ENCODE measurements at regions not wholly inside any gene's neighbourhood (a gene's known extent, or its start where the extent isn't known, plus 50 kb on each side); places are given as distances from the start of the nearest gene placed in this dataset.
"Not testable (repeated sequence)": the region's sequence is repeated elsewhere in the genome, so short reads cannot be mapped to it uniquely, and the experiment has no call there.

DNA sequence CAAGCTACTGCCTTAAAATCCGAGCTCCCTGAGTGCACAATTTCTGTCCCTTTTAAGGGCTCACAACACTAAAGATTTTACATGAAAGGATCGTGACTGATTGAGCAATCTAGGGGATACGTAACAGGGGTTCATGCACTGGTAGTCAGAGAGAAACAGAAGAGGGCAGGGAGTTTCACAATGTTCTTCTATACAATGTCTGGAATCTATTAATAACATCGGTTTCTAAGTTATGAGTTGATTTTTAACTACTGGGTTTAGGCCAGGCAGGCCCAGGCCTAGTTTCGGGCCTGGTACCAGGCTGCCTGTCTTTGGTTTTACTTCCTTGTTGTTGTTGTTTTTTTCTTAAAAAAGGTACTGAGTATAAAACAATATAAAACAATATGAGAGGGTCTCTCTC lies 632.4 kb upstream of the AMOT start:
- CTCF ChIA-PET; H3K9me3 ChIP-seq (ENCODE audit: control insufficient read depth in 2 of 3, low read length in 3 of 3); H3K27me3 Mint-ChIP-seq; H3K27me3 ChIP-seq (ENCODE audit: control insufficient read depth in 2 of 2, insufficient read depth in 2 of 2, low read length in 2 of 2); H3K4me3 ChIP-seq (ENCODE audit: low read length); ATAC-seq; H3K4me1 ChIP-seq (ENCODE audit: control insufficient read depth in 2 of 2, insufficient read depth in 2 of 2, low read length in 2 of 2); H3K4me1 Mint-ChIP-seq; intact Hi-C loops (cut with micrococcal nuclease); POLR2A ChIA-PET; H3K9me3 Mint-ChIP-seq; H3K27ac Mint-ChIP-seq; H3K4me3 Mint-ChIP-seq; H3K36me3 Mint-ChIP-seq; DNase-seq; H3K36me3 ChIP-seq (ENCODE audit: control insufficient read depth in 2 of 3, insufficient read depth in 3 of 3, low read length in 3 of 3); H3K27ac ChIP-seq (ENCODE audit: low read depth, low read length): not testable (repeated sequence)

GRCh38 chrX:113470166-113470565 lies 629.5 kb upstream of the AMOT start:
- H3K27ac Mint-ChIP-seq: no peak overlapping the region
- POLR2A ChIA-PET: no interaction called here
- no peaks in the 10 kb centered on the region for H3K9me3 ChIP-seq (ENCODE audit: control insufficient read depth in 2 of 3, low read length in 3 of 3)
- no peaks in the 10 kb centered on the region for H3K27me3 Mint-ChIP-seq
- peaks cover 0 to 9% (median 0%) of the 10 kb centered on the region in 11 donors for H3K9me3 Mint-ChIP-seq
- no peak for DNase-seq
- H3K4me3 ChIP-seq (ENCODE audit: low read length): no peak overlapping the region
- H3K4me1 ChIP-seq (ENCODE audit: control insufficient read depth in 2 of 2, insufficient read depth in 2 of 2, low read length in 2 of 2): no peaks in the 10 kb centered on the region
- no peaks in the 10 kb centered on the region for H3K4me1 Mint-ChIP-seq
- no peak for ATAC-seq
- no peak overlapping the region for H3K4me3 Mint-ChIP-seq
- intact Hi-C loops (cut with micrococcal nuclease): no loop called here
- H3K27me3 ChIP-seq (ENCODE audit: control insufficient read depth in 2 of 2, insufficient read depth in 2 of 2, low read length in 2 of 2): no peaks in the 10 kb centered on the region
- no peak overlapping the region for H3K27ac ChIP-seq (ENCODE audit: low read depth, low read length)
- CTCF ChIA-PET: no interaction called here
- no peaks in the 10 kb centered on the region for H3K36me3 Mint-ChIP-seq
- no peaks in the 10 kb centered on the region for H3K36me3 ChIP-seq (ENCODE audit: control insufficient read depth in 2 of 3, insufficient read depth in 3 of 3, low read length in 3 of 3)

DNA sequence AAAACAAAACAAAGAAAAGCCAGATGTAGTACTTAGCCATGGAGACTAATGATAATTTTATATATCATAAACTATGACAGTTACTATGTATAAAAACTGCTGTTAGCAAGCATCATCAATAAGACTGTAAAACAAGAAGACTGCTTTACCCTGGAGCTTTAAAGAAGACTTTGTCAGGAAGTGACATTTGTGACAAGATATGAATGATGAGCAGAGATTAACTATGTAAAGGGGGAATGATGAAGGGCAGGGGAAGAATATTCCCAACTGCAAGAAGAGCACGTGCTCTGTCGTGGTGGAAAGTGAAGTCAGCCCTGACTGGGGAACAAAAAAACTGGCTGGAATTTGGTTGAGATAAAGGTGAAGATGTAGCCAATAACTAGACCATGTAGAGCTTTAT lies 617.1 kb upstream of the AMOT start:
- H3K27me3 Mint-ChIP-seq: no peaks in the 10 kb centered on the region
- H3K36me3 Mint-ChIP-seq: no peaks in the 10 kb centered on the region
- H3K27ac Mint-ChIP-seq: no peak overlapping the region
- Histone ChIP-seq H3K36me3 (ENCODE audit: control insufficient read depth in 2 of 3, insufficient read depth in 3 of 3, low read length in 3 of 3) (no peaks in the 10 kb centered on the region), H3K4me1 (ENCODE audit: control insufficient read depth in 2 of 2, insufficient read depth in 2 of 2, low read length in 2 of 2) (no peaks in the 10 kb centered on the region), H3K27me3 (ENCODE audit: control insufficient read depth in 2 of 2, insufficient read depth in 2 of 2, low read length in 2 of 2) (no peaks in the 10 kb centered on the region), H3K4me3 (ENCODE audit: low read length) (no peak overlapping the region), H3K9me3 (ENCODE audit: control insufficient read depth in 2 of 3, low read length in 3 of 3) (no peaks in the 10 kb centered on the region), H3K27ac (ENCODE audit: low read depth, low read length) (no peak overlapping the region)
- H3K4me1 Mint-ChIP-seq: no peaks in the 10 kb centered on the region
- intact Hi-C loops (cut with micrococcal nuclease): no loop called here
- ATAC-seq (no peak), DNase-seq (no peak)
- POLR2A ChIA-PET: interaction anchor here (0.6 kb wide), 1 partner anchor 66 kb away, joined by 3 read pairs; no protein-coding TSS in a partner anchor
- peaks cover 0 to 12% (median 3%) of the 10 kb centered on the region in 11 donors for H3K9me3 Mint-ChIP-seq
- CTCF ChIA-PET: no interaction called here
- H3K4me3 Mint-ChIP-seq: no peak overlapping the region

GRCh38 chrX:113455582-113455981 lies 615.0 kb upstream of the AMOT start:
- Mint-ChIP-seq H3K36me3 (no peaks in the 10 kb centered on the region), H3K4me1 (no peaks in the 10 kb centered on the region), H3K27ac (no peak overlapping the region), H3K9me3 (peaks cover 0 to 12% (median 3%) of the 10 kb centered on the region in 11 donors), H3K4me3 (no peak overlapping the region), H3K27me3 (no peaks in the 10 kb centered on the region)
- DNase-seq (no peak), ATAC-seq (no peak)
- Histone ChIP-seq H3K4me3 (ENCODE audit: low read length) (no peak overlapping the region), H3K9me3 (ENCODE audit: control insufficient read depth in 2 of 3, low read length in 3 of 3) (no peaks in the 10 kb centered on the region), H3K27ac (ENCODE audit: low read depth, low read length) (no peak overlapping the region), H3K4me1 (ENCODE audit: control insufficient read depth in 2 of 2, insufficient read depth in 2 of 2, low read length in 2 of 2) (no peaks in the 10 kb centered on the region), H3K36me3 (ENCODE audit: control insufficient read depth in 2 of 3, insufficient read depth in 3 of 3, low read length in 3 of 3) (no peaks in the 10 kb centered on the region), H3K27me3 (ENCODE audit: control insufficient read depth in 2 of 2, insufficient read depth in 2 of 2, low read length in 2 of 2) (no peaks in the 10 kb centered on the region)
- POLR2A ChIA-PET: no interaction called here
- CTCF ChIA-PET: no interaction called here
- intact Hi-C loops (cut with micrococcal nuclease): no loop called here

DNA sequence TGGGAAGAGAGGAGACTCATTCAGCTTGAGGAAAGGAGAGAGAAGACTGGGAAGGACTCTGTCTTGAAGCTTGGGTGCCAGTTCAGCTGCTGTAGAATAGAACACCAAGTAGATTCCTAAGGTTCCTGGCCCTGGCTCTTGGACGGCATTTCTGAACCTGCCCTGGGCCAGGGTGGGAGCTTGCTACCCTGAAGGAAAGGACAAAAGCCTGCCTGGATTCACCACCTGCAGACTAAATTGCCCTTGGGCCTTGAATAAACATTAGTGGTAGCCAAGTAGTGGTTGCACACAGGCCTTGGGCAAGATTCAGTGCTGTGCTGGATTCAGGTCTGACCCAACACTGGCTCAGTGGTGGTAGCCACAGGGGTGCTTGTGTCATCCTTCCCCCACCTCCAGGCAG lies 588.4 kb upstream of the AMOT start:
- no peak overlapping the region for H3K27ac Mint-ChIP-seq
- Histone ChIP-seq H3K36me3 (ENCODE audit: control insufficient read depth in 2 of 3, insufficient read depth in 3 of 3, low read length in 3 of 3) (no peaks in the 10 kb centered on the region), H3K4me1 (ENCODE audit: control insufficient read depth in 2 of 2, insufficient read depth in 2 of 2, low read length in 2 of 2) (no peaks in the 10 kb centered on the region), H3K27me3 (ENCODE audit: control insufficient read depth in 2 of 2, insufficient read depth in 2 of 2, low read length in 2 of 2) (no peaks in the 10 kb centered on the region), H3K9me3 (ENCODE audit: control insufficient read depth in 2 of 3, low read length in 3 of 3) (no peaks in the 10 kb centered on the region), H3K4me3 (ENCODE audit: low read length) (no peak overlapping the region), H3K27ac (ENCODE audit: low read depth, low read length) (no peak overlapping the region)
- intact Hi-C loops (cut with micrococcal nuclease): no loop called here
- ChIA-PET POLR2A (no interaction called here), CTCF (no interaction called here)
- H3K9me3 Mint-ChIP-seq: peaks cover 2 to 18% (median 3%) of the 10 kb centered on the region in 11 donors
- ATAC-seq (no peak), DNase-seq (no peak)
- no peaks in the 10 kb centered on the region for H3K36me3 Mint-ChIP-seq
- H3K27me3 Mint-ChIP-seq: no peaks in the 10 kb centered on the region
- no peaks in the 10 kb centered on the region for H3K4me1 Mint-ChIP-seq
- H3K4me3 Mint-ChIP-seq: no peak overlapping the region

- Mint-ChIP-seq H3K9me3 (peaks cover 0 to 16% (median 4%) of the 10 kb centered on the region in 11 donors), H3K4me3 (no peak overlapping the region), H3K4me1 (no peaks in the 10 kb centered on the region), H3K36me3 (no peaks in the 10 kb centered on the region), H3K27ac (no peak overlapping the region), H3K27me3 (no peaks in the 10 kb centered on the region)
- DNase-seq (no peak), ATAC-seq (no peak)
- ChIA-PET CTCF (no interaction called here), POLR2A (no interaction called here)
- intact Hi-C loops (cut with micrococcal nuclease): no loop called here
- Histone ChIP-seq H3K4me3 (ENCODE audit: low read length) (no peak overlapping the region), H3K27ac (ENCODE audit: low read depth, low read length) (no peak overlapping the region), H3K9me3 (ENCODE audit: control insufficient read depth in 2 of 3, low read length in 3 of 3) (no peaks in the 10 kb centered on the region), H3K27me3 (ENCODE audit: control insufficient read depth in 2 of 2, insufficient read depth in 2 of 2, low read length in 2 of 2) (no peaks in the 10 kb centered on the region), H3K4me1 (ENCODE audit: control insufficient read depth in 2 of 2, insufficient read depth in 2 of 2, low read length in 2 of 2) (no peaks in the 10 kb centered on the region), H3K36me3 (ENCODE audit: control insufficient read depth in 2 of 3, insufficient read depth in 3 of 3, low read length in 3 of 3) (no peaks in the 10 kb centered on the region)
Measured at GRCh38 chrX:113422323-113422722, 581.7 kb upstream of the AMOT start.

DNA sequence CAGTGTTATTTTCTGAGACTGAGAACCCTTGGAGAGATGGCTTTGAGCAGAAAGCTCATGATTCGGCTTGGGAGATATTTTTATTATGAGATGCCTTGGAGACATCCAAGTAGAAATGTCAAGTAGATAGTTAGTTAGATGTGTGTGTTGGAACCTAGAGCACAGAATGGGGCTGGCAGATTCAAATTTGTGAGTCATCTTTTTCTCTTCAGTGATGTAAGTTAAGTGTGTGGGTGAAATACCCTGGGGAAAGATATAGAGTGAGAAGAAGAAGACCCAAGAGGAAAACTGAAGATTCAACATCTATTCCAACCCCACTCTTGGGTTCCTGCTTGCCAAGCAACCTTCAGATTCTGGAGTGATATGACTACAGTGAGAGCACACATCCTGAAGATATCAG lies 580.8 kb upstream of the AMOT start:
- H3K36me3 ChIP-seq (ENCODE audit: control insufficient read depth in 2 of 3, insufficient read depth in 3 of 3, low read length in 3 of 3): no peaks in the 10 kb centered on the region
- POLR2A ChIA-PET: no interaction called here

More for the DNA sequence above, 580.8 kb upstream of the AMOT start:
- Mint-ChIP-seq H3K27ac (no peak overlapping the region), H3K9me3 (peaks cover 0 to 24% (median 4%) of the 10 kb centered on the region in 11 donors), H3K27me3 (no peaks in the 10 kb centered on the region), H3K4me3 (no peak overlapping the region), H3K36me3 (no peaks in the 10 kb centered on the region), H3K4me1 (no peaks in the 10 kb centered on the region)
- H3K4me3 ChIP-seq (ENCODE audit: low read length): no peak overlapping the region
- intact Hi-C loops (cut with micrococcal nuclease): no loop called here
- H3K4me1 ChIP-seq (ENCODE audit: control insufficient read depth in 2 of 2, insufficient read depth in 2 of 2, low read length in 2 of 2): no peaks in the 10 kb centered on the region
- no peaks in the 10 kb centered on the region for H3K27me3 ChIP-seq (ENCODE audit: control insufficient read depth in 2 of 2, insufficient read depth in 2 of 2, low read length in 2 of 2)
- no peak for ATAC-seq
- H3K9me3 ChIP-seq (ENCODE audit: control insufficient read depth in 2 of 3, low read length in 3 of 3): no peaks in the 10 kb centered on the region
- CTCF ChIA-PET: no interaction called here
- no peak overlapping the region for H3K27ac ChIP-seq (ENCODE audit: low read depth, low read length)
- no peak for DNase-seq
